GM18519 (cell line): ENCODE measurements at regions not wholly inside any gene's neighbourhood (a gene's known extent, or its start where the extent isn't known, plus 50 kb on each side); places are given as distances from the start of the nearest gene placed in this dataset.

ENCODE experiments used
- ATAC-seq: cut with Tn5 transposase; IDR thresholded peaks from one replicate; pipeline ENCODE4 v1.9.1; 2021; ENCODE audit warnings: mild to moderate bottlenecking, moderate library complexity; ENCODE audit not compliant: unreplicated experiment, low FRiP score

DNA sequence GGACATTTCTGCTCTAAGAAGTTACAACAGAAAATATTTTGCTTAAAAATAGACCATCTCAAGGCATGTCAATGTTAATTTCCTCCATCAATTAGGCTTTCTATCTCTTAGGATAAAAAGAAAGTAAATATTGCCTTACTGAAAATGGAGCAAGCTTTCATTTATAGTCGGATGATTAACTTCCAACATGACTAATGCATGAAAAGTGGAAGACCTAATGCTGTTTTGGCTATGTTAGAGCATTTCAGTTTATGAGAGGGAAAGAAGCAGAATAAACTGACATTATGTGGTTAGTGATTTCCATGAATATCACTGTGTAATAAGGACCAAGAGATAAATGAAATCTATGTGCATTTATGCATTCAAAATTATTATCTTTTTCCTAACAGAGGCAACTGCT, 475.2 kb upstream of the UBE2E3 start:
- no peak for ATAC-seq

DNA sequence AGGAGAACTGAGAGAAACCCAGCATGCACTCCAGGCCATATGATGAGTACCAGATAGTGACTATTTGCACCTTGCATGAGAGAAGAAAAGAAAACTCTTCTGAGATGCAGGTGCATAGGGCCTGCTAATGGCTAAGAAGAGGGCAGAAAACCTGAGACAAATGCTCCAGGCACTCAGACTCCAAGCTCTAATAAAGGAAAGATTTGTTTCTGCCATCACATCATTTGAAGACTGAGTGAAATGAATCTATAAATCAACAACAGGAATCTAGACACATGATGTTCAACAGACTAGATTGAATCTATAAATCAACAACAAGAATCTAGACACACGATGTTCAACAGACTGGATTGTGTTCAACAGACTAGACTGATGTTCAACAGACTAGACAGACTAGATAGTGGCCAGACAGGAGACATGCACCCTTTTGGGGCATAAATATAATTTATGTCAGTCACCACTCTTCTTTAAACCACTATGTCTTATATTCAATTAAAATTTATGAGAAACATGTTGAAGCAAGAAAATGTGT, 482.7 kb upstream of the UBE2E3 start:
- ATAC-seq: no peak

DNA sequence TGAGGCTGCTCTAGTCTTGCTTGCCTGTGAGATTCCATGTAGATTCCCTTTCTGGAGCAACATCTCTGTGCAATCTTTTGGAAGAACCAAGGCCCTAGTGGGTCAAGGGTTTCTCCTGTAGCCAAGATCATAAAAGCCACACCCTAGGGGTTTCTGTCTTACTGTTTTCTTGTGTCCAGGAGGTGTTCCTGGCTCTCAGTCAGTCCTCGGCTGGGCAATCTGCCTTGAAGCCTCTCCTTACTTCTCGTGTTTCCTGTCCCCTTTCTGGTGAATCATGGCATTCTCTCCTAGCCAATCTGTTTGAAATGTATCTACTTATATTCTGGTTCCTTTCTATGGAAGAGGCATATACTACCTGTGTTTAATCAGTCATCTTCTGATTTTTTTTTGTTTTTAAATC, 484.8 kb upstream of the UBE2E3 start:
- no peak for ATAC-seq

DNA sequence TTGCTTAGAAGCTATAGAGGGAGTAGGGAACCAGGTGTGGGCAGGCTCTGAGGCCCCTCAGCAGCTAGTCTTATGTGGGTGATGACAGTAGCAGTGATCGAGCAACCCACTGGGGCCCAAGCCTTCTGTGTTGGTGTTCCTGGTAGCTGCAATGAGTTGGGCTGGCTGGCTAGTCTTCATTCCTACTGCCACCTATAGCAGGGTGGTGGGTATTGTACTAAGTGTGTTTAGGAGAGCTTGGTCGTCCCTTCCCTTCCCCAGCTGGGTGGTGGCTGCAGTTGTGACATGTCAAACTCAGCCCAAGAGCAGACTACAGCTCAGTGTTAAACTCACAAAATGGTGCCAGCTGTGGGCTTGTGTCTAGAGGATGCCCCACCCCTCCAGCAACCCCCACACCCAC, 486.1 kb upstream of the UBE2E3 start:
- ATAC-seq: no peak

DNA sequence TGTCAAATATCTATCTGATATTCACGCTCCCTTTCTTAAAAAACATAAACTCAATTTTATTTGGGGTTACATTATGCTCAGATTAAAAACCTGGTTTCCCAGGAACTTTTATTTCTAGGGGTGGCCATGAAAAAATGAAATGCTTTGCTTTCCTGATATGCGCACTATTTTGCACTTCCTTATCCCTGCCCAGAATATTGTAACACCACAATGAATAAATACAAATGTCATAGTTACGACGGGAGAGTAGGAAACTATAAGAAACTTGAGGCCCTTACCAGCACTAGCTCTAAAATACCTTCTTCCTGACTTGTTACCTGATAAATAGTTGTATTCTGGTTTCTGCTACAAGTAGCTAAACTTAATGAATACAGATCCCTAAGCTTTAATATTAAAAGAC, 475.6 kb upstream of the CWC22 start:
- ATAC-seq: no peak

DNA sequence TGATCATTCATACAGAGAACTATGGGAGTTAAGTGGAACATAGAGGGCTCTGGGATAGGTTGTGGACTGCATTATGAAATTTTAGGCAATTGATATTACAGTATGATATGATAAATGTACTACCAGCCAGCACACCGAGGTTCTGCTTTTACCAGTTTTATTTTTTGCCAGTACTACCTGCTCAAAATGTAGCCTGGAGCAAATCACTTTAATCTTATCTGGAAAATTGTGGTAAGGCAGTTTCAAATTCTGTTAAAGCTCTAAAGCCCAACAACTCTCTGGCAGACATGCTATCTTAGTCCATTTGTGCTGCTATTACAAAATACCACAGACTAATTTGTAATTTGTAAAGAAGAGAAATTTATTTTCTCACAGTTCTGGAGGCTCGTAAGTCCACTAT, 474.9 kb upstream of the CWC22 start:
- ATAC-seq: no peak

DNA sequence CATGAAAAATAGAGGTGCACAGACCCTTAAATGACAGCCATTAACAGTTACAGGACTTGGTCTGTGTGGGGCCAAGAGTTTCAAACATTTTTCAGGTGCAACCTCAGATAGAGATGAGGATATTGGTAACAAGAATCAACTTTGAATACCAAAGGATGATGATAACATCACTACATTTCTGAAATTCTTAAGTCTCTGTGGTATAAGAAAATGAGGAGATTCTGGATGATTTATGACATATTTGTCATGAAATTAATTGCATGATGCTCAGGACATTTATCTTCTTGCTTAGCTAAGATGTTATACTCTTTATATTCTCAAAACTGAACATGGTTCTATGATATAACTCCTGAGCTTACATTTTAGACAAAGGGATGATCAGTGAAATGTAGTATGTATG, 471.8 kb upstream of the CWC22 start:
- no peak for ATAC-seq

DNA sequence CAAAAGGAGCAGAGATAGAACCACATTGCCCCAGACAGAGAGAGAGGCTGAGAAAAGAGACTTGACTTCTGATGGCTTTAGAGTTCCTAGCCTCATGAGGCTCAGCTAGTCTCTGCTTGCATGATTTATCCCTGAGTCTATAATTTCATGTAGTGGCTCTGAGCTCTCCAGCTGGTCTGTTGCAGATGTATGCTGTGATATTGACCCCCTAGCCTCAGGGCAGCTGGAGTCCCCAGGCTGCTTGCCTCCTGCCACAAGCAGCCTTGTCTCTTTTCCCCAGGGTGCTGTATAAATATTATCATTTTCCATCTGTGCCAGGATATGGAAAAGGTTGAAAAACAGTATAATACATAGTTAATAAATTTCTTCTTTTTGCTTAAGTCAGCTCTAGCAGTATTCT, 467.6 kb upstream of the CWC22 start:
- ATAC-seq: no peak

DNA sequence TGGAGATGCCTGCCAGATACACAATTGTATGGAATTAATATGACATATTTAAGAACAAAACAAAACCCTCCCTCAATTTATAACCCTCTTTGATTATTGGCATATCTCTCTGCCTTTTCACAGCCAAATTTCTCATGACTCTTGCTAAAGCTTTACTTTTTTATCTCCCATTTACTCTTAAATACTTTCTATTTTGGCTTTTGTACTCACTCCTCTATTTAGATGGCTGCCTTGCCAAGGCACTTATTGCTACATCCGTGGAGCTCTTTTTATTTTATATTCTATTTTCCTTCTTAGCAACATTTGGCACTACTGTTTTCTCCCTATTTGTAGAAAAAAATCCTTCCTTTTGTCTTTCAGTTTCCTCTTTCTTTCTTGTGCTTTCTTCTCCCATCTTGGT, 466.4 kb upstream of the CWC22 start:
- no peak for ATAC-seq

DNA sequence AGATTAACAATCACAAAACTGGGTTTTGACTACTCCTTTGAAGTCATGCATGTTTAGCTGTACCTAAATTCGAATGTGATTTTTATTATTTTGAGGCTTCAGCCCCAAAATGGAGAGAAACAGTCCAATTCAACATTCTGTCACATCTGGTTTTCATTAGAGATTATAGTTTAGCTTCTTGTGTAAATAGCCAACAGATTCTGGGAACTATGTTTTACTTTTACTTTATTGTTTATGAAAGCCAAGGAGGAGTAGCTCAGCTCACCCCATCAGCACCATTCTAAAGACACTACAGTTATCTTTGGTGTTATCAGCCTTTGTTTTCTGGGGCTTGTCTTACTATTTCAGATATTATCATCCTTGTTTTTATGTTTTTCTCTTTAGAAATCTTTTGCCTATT, 465.0 kb upstream of the CWC22 start:
- ATAC-seq: no peak

DNA sequence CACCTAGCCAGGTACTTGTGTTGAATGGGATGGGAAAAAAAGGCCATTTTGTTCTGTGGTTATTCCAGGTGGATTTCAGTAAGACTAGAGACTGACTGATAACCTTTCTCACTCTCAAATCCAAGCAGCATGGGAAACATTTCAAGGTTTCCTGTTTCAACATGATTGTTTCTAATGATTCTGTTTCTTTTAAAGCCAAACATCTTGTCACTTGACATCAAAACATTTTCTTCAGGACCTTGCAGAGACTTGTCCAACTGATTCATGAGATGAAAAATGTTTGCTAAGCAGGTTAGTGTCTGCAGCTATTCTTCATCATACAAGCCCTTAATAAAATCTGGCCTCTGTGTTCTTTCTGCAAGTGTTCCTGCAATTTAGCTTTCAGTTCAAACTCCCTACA, 456.5 kb upstream of the CWC22 start:
- no peak for ATAC-seq

DNA sequence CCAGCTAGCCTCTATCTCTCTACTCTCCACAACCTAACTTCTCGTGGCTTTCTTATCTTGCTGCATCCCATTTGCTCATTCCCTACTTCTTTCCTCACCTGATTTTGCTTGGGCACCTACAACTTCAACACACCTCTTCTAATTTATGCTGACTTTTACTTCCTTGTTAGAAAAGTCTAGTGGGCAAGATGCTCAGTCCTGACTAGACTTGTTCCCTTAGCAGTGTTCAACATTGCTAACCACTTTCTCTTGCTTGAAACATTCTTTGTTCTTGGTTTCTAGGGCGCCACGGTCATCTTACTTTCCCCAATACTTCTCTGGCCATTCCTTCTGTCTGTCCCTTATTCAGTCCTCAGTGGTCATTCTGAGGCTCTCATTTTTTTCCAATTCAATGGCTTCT, 454.7 kb upstream of the CWC22 start:
- no peak for ATAC-seq

DNA sequence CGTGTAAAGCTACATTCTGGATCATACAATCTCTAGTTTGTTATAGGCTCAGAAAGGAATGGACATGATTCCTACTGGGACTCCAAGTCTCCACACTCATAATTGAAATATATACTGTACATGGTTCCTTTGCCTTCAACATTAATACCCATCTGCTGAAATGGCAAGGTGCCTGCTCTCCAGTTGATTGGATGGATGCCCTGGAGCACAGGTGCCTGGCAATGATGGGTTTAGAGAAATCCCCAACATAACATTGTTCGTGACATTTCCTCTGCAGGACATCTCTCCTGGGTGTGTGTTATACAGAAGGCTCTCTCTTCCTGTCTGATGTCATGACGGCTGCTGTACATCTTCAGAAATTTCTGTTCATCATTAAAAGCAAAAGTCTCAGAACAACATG, 449.7 kb upstream of the CWC22 start:
- no peak for ATAC-seq

DNA sequence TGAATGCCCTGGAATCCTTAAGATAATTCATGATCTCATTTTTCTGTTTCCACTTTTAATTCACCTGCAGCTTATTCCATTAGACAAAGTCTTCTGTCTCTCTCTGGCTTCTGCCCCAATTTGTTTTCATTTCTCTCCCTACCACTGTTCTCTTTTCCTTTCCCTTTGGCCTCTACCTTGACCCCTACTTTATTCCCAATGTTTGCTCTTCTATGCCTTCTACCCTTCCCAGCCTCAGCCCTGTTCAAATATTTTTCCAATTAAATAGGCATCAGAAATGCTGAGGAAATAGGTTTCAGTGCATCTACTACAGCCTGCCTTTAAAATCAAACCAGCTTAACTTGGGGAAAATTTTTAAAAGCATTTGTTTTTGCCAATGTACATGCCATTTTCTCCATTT, 443.7 kb upstream of the CWC22 start:
- no peak for ATAC-seq

DNA sequence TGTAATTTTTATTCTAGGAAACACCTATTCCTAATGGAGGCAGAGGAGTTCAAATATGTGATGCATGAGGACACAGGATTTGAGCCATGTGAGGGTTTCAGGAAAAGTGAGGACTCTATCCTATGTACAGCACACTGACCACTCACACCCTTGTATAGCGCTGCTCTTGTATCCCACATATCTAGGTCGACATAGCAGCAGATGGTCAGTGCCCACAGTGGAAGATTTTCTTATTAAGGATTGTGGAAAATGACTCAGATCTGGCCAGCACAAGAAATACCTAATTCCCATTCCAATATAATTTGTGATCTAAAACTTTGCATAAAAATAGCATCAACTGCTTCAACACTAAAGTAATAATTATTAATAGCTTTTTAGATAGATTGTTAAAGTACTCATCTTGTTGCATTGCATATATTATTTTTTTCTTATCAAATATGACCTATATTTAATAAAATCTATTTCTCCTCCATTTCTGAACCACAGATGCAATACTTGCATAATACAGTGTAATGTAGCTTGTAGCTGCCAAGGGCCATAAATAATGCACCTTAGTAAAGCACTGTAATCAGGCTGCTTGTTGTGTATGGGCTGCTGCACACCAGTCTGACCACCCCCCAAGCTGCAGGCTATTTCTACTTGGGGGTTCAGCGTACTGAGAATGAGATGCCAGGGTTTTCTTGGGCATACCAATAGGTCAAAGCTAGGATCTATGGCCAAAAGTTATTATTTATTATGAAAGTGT, 442.2 kb upstream of the CWC22 start:
- ATAC-seq: no peak

DNA sequence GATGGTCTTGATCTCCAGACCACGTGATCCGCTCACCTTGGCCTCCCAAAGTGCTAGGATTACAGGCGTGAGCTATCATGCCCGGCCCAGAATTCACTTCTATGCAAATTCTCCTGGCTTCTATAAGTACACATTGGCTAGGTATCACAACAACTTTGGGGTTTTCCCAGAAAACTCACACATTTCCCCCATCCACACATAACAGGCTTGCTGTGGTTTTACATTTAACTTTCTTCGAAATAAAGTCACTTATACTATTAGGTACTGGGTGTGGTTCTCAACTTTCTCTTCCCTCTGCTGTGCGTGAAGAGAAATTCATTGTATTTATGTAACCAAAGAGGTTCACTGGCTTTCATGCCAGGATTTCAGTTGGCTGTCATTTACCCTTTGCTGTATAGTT, 439.4 kb upstream of the CWC22 start:
- ATAC-seq: no peak

DNA sequence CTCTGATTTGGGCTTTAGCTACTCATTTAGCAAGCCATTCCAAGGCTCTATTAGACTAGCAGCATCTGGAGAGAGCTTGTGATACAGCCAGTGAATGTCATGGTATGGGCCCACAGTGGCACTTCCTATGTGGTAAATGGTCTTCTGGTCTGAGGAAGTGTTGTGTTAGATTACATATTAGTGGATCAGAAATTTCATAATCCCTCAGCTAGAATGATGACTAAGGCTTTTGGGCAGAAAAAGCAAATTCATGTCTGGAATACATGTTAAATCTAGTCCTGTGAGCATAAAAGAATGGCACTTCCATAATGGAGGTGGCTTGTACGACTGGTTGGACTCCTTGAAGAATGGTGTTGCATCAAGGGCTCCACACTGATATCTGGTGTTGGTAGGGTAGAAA, 436.8 kb upstream of the CWC22 start:
- ATAC-seq: no peak

DNA sequence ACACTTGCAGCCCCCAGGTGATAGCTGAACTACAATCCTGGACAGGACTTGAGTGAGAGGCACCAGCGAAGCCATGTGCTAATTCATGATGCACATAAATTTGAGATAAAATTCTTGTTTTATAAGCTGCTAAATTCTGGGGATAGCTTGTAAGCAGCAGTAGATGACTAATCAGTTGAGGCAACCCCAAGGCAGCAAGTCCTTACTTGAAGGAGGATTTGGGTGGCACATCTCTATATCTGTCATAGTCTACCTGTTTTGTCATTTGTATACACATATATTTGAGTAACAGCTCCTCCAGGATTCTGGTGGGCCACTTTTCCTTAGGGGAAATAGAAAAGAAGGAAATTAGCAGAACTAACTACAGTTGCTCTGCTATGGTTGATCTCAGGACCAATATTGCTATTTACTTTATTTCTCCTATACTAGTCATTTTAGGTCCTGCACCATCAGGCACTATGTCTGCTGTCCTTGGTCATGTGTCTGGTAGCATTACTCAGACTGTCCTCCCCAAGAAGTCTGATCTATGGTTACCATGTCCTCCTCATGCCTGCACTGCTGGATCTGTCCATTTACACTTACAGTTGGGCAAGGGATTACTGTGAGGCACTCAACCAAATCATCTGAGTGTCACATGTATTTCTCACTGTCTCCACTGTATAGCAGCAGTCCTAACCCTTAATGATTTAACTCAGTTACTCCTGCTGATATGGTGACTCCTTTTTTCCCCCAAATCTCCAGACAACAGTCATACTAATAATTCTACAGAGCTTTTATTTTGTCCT, 436.0 kb upstream of the CWC22 start:
- ATAC-seq: no peak

DNA sequence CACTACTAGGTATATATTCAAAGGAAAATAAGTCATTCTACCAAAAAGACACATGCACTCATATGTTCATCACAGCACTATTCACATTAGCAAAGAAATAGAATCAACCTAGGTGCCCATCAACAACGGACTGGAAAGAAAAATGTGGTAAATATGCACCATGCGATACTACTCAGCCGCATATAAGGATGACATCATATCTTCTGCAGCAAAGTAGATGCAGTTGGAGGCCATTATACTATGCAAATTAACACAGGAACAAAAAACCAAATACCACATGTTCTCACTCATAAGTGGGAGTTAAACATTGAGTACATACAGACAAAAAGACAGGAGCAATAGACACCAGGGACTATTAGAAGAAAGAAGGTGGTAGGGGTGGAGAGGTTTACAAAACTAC, 412.1 kb upstream of the CWC22 start:
- ATAC-seq: no peak

DNA sequence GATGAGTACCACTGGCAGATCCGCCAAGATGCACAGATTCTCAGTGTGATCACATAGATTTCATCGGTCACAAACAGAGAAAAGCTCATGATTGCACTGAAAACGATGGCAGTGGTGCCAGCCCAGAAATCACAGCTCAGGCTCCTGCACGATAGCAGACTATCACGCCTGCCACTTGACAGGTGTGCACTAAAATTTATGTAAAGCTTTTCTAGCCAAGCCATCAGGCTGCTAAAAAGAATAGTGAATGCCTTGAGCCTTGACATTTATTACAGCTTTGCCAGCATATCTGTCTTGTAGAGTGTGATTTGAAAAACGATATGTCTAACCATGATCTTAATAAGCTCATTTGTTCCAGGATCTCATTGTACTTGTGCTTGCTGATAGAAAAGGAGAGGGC, 409.5 kb upstream of the CWC22 start:
- no peak for ATAC-seq

DNA sequence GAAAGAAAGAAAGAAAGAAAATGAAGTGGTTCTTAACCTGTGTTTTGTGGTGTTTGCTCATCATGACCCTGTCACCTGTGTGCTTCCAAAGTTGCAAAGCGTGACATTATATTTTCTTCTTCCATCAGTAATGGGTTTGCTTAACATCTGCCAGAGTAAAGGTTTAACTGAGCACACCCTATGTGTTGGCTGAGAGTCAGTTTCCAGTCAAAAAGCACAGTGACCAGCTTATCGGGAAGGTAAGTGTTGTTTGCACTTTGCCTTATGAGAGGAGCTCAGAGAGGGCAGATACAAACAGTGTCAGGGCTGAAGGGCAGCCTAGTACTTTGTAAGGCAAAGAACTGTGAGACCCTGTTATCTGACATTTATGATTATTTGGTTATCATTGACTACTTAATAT, 406.2 kb upstream of the CWC22 start:
- no peak for ATAC-seq

DNA sequence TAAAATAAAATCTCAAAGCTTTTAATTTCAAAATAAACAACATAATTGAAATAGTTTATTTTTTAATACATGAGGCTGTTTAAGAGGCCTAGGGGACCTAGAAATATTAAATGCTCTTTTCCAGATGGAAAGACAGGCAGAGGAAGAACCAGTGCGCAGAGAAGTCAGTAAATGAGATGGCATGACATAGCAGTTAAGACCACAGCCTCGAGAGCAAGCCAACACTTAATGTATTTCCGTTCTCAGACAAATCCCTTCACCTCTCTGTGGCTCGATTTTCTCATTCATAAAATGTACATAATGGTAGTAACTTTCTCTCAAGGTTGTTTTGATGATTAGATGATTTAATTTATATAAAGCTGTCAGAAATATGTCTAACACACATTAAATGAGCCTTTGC, 405.1 kb upstream of the CWC22 start:
- ATAC-seq: no peak
